Fibroblast of skin of left biceps (primary cell): ENCODE measurements at regions not wholly inside any gene's neighbourhood (a gene's known extent, or its start where the extent isn't known, plus 50 kb on each side); places are given as distances from the start of the nearest gene placed in this dataset.
"Not testable (repeated sequence)": the region's sequence is repeated elsewhere in the genome, so short reads cannot be mapped to it uniquely, and the experiment has no call there.

Source experiments
- DNase-seq, 2 experiments: peaks; one replicate each; pipeline ENCODE4 v3.0.0-alpha.2; 2013; ENCODE audit warnings: low read depth in 2 of 2

DNA sequence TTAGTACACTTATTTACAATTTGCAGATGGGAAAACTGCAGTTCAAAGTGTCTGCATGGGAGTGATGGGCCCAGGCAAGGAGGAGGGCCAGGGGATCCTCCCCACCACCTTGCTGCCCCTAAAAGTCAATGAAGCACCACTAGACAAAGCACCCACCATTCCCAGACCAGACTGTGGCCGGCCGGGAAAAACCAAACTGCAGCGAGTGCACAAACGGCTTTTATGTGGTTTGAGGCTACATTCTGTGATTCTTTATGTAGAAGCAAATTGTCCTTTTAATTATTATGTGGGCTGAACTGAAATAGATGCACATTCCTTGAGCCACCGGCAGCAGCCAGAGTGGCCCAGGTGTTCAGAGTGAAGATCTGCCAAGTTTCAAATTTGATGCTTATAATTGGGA is 585.3 kb upstream of the KLF4 start:
- DNase-seq, result no peak

DNA sequence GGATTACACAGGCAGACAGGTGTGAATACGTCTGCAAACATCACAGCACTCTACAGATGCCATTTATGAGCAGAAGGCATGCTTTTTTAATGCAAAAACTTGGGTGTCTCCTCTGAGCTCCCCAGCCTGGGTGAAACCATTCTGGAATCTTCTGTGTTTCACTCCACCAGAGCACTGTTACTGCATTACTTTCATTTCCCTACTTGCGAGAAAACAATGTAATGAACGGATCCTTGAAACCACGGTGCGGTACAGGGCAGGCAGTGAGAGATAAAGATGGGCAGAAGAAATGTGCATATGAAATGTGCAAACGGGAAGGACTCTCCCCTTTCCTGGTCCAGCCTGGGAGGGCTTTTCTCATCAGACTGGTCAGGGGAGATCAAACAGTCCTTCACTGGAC is 584.3 kb upstream of the KLF4 start:
- DNase-seq, result no peak

DNA sequence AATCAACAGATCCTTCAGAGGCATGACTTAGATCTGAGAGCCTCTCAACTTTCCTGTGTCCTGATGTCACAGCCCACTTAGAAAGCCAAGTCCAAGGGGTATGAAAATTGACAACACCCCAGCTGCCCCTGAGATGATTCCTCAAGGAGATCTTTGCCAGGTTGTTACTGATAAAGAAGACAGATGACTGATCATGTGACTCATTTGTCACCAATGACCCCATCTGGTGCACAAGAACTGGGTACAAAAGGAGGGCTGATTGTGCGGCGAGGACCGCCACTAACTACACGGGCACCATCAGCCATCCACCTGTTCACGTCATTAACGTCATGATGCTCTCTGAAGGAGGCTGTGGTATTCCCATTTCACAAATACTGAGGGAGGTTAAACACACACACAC is 583.2 kb upstream of the KLF4 start:
- DNase-seq, result no peak

DNA sequence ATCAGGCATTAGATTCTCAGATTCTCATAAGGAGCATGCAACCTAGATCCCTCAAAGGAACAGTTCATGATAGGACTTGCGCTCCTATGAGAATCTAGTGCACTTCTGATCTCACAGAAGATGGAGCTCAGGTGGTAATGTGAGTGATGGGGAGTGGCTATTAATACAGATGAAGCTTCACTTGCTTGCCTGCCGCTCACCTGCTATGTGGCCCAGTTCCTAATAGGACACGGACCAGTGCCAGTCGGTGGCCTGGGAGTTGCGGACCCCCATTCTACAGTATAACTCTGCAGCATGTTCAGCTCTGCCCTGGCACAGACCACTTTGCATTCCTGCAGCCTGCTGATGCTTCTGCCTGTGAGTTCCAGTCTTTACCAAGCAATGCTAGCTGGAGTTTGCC is 581.3 kb upstream of the KLF4 start:
- no peak for DNase-seq

DNA sequence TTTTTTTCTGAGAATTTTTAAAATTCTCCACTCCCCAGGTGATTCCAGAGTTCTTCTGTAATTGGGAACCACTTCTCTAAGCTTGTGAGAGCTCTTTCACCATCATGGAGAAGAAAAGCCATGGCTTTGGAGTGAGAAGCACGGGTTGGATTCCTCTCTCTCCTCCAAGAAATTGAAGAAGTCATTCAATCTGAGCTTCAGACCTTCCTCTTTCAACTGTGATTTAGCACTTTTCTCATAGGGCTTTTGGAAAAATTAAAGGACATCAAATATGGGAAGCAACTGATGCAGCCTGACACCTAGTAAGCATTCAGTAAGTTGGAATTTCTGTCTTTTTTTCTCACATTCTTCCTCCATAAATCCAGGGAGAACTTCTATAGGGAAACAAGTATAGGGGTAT is 580.4 kb upstream of the KLF4 start:
- DNase-seq, result no peak

DNA sequence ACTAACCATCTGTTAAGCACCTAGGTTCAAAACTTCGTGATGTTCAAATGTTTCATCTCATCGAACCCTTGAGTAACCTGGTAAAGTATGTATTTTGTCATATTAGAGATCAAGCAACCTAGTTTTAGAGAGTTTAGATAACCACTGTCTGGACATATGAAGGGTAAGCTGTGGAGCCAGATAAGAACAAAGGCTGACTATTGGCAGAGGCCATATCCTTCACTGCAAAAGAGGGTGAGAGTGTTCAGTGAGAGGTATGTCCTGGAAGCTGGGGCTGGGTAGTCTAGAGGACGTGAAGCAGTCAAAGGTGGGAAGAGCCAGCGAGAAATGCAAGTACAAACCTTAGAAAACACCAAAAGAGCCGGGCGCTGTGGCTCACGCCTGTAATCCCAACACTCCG is 573.1 kb upstream of the KLF4 start:
- no peak for DNase-seq

DNA sequence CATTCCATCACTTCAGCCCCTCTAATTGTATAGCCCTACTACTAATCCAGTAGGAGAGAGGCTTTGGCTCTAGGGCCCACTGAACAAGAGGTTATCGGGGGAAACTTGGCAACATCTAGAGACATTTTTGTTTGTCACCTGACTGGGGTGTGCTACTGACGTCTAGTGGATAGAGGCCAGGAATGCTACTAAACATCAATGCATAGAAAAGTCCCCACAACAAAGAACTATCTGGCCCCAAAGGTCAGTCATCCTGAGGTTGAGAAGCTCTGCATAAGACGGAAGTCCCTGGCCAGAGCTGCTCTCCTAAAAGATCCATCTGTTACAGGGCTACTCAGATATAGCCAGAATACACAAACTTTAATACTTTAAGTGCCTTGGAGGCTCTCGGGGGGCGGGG is 570.6 kb upstream of the KLF4 start:
- no peak for DNase-seq

DNA sequence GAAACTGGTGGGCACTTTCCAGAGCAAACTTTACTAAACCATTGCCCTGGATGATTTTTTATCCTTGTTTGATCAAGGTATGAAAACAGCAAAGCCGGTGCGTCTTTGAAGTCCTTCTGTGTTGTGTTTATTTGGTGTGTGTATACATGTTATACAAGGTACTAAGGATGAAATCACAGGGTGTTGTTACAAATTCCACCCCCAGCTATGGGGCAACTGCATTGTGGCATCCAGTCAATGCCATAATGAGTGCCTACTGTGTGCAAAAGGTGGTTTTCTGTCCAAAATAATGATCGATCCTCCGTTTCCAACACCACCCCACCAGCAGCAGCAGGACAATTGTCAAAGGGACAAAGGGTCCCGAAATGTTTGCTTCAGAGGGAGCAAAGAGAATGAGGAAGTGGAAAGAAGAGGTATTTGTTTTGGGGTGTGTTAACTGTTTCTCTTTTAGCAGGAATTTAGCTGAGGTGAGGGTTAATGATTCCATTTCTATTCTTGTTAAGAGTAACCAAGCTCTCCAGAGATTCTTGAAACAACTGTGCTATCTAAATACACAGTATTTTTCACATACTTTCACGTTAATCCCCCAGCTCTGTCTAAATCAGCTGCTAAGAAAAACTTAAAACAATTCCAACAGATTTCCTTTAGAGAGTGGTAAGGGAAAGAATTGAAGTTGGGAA is 568.7 kb upstream of the KLF4 start:
- DNase-seq, result no peak

DNA sequence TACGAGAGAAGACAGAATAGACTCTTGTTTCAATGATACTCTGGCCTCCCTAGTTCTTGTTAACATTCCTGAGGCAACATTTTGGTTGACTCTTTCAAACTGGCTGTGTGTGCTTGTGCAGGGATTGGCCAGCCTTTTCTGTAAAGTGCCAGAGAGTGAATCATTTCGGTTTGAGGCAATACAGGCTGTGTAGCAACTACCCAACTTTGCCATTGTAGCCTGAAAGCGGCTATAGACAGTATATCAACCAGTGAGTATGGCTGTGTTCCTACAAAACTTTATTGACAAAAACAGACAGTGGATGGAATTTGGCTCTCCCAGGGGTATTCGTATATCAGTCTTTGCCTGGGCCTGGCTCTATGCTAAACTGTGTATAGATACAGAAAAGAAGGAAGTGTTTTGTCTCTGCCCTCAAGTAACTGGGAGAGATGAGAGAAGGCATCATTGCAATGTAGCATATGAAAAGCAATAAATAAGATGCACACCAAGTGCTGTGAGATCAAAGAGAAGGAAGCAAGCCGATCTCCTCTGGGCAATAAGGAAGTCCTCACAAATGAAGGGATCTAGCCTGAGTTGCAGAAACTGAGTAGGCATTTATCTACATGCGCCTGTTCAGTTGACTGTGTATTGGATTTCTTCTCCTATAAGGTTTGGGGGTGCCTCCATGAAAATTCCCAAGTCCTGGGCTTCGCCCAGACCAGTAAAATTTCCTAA is 568.0 kb upstream of the KLF4 start:
- DNase-seq, result peak; percentile 86 to 88

DNA sequence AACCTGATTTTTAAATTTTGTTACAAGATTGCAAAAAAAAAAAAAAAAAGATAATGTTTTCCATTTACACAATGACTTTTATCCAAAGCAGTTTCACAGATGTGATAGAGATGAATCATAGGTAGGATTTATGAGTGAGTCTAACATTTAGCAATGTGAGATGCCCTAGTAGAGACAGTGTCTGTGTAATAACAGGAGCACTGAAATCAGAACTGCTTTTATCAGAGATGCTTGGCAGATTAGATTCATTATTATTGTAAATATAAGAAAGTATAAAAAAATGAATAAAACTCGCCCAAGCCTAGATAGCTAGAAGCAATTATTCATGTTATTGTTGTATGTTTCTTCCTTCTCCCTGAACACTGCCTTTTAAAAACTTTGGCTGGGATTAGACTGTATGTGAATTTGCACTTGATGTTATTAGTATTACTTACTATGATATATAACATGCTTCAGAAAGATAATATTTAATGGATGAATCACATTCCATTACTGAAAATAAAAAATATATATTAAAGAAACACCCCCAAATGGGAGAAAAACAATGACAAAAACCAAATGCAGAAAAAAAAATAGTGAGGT is 567.3 kb upstream of the KLF4 start:
- peak; percentile 64 to 72 for DNase-seq

DNA sequence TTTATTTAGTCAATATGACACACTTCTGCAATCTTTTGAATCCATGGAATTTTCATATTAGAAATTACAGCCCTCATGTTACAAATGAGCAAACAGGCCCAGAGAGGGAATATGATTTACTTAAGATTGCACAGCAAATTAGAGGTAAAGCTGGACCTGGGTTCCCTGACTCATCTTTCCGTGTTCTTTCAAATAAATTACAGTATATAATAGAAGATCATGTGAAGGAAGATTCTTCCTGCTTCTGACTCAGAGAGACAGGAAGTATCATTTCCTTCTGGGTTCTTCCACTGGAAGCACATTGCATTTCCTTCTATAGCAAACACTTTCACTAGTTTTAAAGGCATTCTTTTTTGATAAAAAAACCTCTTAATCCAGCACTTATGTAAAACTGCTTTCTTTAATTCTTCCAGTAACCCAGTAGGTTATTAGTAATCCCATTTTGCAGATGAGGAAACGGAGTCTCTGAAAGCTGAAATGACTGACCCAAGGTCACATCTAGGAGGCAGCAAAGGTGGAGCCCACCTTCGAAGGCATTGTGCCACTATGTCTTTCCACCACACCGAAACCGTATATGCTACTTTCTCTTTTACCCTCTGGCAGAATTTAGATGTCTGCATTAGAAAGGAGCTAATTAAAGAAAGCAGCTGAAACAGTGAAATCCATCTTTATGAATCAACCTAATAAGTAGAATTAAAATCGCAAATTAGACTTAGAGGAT is 566.7 kb upstream of the KLF4 start:
- no peak for DNase-seq

DNA sequence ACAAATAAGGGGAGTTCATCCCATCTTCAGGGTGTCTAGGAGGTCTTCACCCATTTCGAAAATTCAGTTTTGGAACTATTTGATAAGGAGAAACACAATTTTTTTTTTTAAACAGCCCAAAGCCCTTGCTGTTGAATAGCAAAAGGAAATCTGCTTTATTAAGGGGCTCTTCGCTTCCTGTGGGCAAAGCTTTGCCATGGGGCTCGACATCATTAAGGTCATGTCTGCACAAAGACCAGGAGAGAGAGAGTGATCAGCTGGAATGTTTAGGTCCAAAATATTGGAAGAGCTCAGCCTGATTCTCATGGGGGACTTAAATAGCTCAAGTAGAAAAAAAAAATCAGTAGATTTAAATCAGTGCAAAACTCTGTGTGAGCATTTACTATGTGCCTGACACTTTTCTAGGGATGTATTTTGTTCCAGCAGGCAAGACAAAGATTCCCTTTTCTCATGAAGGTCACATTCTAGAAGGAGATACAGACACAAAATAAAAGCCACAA is 564.6 kb upstream of the KLF4 start:
- no peak for DNase-seq

DNA sequence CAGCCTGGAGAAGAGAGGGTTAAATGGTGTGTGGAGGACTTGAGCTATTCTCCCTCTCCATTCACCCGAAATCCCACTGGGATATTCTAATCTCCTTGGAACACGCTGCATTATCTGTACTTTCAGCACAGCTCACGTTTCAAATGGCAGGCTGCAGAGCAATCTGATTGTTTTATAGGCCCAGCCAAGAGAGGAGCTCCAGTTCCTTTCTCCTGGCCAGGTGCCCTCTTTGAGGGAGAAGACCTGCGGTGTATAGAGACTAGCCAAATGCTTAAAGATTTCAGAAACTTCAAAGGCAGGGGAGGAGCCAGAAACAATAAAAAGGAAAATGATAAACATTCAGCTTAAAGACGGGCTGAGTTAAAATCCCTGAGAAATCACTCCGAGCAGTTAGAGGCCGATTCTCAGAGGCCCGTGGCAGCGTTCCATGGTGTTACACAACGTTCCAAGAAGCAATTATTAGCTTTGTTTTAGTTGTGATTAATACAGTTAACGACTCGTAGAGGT is 564.0 kb upstream of the KLF4 start:
- peak; percentile 73 to 85 for DNase-seq

DNA sequence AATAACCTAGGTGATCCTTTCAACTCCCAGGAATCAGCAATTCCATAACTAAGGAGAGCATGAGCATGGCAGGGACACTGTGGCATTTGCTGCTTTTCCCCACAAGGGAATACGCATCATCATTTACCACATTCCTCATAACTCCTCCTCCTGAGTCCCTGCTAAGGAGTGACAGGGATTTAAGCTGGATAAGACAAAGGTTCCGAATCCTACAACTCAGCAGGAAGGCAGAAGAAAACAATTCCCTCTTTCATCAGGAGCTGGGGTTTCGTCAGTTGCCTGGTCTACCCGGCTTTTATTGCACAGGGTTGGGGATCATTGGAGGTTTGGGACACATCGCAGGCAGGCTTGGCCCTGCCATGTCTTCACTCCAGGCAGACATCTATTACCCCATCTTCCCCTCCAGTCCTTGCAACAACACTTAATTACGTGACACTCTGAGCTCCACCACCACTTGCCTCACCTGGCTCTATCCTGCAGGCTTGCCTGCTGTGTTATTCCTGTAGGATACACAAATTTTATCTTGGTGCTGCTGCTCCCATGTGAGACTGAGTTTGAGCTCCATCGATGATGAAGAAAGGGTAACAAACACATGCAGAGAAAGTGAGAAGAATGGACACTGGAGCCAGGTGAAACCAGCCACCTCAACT is 563.0 kb upstream of the KLF4 start:
- DNase-seq, result no peak

DNA sequence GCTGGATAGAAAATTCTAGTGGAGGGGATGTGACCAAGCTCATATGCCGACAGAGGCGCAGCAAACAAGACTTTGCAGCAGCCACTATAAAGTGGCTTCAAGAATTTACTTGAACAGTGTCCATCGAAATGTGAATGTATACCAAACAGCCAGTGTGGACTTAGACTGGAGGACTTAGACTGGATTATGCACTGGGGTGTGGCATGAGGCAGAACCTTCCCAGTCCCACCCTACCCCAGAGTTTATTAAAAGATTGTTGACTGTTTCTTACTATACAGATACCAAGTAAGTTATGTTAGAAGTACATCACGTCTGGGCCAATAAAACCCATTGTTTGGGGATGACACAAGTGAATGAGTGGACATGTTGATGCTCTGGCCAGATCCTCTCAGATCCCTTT is 561.3 kb upstream of the KLF4 start:
- DNase-seq, result no peak

DNA sequence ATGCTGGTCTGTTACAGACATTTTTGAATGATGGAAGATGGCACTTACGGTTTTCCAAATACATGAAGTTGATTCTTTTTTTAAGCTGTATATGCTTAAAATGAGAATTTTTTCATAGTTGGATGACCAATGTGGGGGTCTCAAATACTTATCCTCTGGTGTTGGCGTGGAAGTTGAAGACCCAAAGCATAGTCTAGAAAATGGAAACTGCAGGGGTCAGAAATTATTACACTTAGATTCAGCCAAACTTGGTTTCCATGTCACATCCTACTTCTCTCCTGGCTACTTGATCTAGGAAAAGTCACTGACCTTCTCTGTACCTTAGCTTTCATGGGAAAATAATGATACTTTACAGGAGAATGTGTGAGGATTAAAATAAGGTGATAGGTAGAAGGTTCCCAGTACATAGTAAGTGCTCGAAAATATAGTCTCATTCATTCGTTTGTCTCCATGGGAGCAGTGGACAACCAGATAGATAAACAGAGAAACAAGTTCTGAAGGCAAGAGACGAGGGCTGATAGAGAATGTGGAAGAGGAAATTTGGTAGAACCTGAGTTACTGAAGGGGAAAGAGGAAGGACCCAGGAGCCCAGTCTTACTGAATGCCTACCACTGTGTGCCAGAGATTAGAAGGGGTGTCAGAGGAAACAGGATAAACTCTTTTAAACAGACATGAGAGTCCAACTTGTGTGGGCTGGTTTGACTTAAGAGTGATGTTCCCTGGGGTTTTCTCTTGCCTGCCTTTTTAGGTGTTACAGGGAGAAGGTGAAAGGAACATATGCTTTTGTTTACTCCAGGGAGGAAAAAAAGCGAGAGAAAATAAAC is 560.3 kb upstream of the KLF4 start:
- DNase-seq, result no peak

DNA sequence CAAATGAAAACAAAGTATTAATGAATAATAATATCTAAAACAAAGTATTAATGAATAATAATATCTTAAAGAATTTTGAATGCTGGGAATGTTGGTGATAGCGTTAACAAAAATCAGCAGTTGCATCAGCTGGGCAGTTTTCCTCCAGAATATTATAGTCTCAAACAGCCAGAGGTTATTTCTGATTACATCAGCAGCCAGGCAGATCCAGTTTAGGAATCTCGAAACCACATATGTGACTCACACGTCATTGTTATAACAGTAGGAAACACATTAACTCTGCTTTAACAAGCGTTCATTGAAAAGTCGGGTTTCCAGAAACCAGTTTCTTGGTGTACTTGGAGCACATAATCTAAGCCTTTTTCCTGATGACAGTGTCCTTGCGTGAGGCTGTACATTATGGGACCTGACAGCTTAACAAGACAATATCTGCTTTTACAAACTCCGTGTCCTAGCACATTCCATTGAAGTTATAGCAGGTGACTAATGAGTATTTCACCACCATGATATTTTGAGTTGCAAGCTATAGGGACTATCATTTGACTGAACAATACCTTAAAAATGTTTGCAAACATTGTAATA is 559.5 kb upstream of the KLF4 start:
- DNase-seq, result peak; percentile 92 to 93

DNA sequence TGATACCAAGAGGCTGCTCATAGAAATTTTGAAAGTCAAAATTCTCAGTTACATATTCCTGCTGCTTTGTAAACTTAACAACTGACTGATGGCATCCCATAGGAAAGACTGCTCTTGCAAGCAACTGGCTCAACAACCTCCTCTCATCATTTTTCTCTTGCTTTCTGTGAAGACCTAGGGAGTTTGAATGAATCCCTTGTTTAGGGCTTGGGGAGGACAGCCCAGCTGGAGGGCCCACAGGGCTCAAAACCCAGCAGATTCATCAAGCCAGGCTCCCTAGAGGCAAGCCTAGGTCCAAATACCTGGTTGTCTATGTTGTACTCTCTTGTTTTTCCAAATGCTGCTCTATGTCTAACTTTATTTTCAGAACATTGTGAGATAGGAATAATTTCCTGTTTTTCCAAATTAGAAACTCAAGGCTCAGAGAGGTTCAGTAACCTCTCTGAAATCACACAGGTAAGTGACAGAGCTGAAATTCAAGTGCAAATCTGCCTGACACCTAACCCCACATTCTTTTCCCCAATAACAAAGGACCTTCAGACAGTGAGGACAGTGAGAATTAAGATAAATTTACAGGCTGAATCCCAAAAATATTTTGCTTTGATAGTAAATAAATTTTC is 558.9 kb upstream of the KLF4 start:
- DNase-seq, result no peak

DNA sequence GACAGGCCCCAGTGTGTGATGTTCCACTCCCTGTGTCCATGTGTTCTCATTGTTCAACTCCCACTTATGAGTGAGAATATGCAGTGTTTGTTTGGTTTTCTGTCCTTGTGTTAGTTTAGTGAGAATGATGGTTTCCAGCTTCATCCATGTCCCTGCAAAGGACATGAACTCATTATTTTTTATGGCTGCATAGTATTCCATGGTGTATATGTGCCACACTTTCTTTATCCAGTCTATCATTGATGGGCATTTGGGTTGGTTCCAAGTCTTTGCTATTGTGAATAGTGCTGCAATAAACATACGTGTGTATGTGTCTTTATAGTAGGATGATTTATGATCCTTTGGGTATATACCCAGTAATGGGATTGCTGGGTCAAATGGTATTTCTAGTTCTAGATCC is 558.2 kb upstream of the KLF4 start:
- DNase-seq, result not testable (repeated sequence)

DNA sequence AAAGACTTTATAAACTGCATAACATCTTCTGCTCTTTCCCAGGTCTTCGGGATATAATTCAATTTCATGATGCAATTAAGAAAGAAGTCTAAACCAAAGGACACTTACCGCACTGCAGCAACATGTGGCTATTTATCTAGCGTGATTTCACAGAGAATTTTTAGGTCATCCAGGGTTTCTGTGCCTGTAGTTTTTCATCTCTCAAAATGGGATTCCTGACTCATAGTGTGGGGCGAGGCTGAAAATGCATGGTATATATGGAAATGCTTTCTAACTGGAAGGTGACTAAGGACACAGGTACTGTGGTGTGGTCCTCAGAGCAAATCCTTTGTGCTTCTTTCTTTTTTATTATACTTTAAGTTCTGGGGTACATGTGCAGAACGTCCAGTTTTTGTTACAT is 557.7 kb upstream of the KLF4 start:
- no peak for DNase-seq
